ENCODE measurements at regions not wholly inside any gene's neighbourhood (a gene's known extent, or its start where the extent isn't known, plus 50 kb on each side); places are given as distances from the start of the nearest gene placed in this dataset.
"Not testable (repeated sequence)": the region's sequence is repeated elsewhere in the genome, so short reads cannot be mapped to it uniquely, and the experiment has no call there.

DNA sequence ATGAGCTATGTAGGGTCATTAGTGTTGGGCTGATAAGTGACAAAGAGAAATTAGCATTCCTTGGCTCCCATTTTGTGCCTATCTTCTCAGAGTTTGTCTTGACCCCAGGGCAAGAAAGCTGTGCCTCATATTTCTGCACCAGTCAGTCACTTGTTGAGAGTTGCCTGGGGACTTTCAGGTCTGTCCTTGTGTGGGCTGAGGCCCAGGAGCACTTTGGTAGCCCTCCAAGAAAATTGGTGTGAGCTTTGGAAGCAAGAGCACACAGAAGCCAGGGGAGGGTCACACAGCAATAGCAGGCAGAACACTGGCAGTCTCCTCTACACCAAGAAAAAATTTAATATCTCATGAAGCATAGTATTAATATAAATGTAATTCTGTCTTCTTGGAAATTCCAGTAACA lies 239.9 kb downstream of the NPR3 start:
- intact Hi-C loops (cut with micrococcal nuclease) = no loop called here

DNA sequence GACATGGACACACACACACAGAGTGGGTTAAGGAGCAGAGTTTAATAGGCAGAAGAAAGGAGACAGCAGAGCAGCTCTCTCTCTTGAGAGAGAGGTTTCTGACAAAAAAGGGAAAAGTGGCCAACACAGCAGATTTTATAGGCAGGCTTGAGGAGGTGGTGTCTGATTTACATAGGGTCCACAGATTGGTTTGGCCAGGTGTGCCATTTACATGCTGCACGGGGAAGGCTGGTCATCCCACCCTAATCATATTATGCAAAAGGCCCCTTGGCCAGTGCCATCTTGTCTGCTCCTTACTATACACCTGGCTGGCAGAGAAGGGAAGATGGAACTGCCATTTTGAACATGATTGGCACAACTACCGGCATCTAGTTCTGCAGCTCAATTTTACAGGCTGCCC lies 240.8 kb downstream of the NPR3 start:
- intact Hi-C loops (cut with micrococcal nuclease) = no loop called here
- no peak overlapping the region for H3K27ac Mint-ChIP-seq
- no peaks in the 10 kb centered on the region for H3K9me3 Mint-ChIP-seq
- H3K4me1 Mint-ChIP-seq = no peaks in the 10 kb centered on the region
- ATAC-seq = no peak
- Histone ChIP-seq H3K27ac (ENCODE audit: low read length) (no peak overlapping the region), H3K9me3 (ENCODE audit: control insufficient read depth, insufficient read depth, low read length) (no peaks in the 10 kb centered on the region), H3K27me3 (ENCODE audit: control insufficient read depth, insufficient read depth, low read length) (no peaks in the 10 kb centered on the region), H3K4me3 (ENCODE audit: low read length) (no peak overlapping the region), H3K36me3 (ENCODE audit: control insufficient read depth, insufficient read depth, low read length) (no peaks in the 10 kb centered on the region), H3K4me1 (ENCODE audit: control insufficient read depth, insufficient read depth, low read length) (no peaks in the 10 kb centered on the region)
- no peaks in the 10 kb centered on the region for H3K36me3 Mint-ChIP-seq
- WGBS (ENCODE audit: insufficient coverage) = 89% methylated on average over 2 of the region's 2 CpGs
- no peak overlapping the region for H3K4me3 Mint-ChIP-seq
- H3K27me3 Mint-ChIP-seq (ENCODE audit: low read depth in 2 of 2) = peaks cover 0 to 8% of the 10 kb centered on the region in 2 donors
- TF ChIP-seq, protein P1, sequence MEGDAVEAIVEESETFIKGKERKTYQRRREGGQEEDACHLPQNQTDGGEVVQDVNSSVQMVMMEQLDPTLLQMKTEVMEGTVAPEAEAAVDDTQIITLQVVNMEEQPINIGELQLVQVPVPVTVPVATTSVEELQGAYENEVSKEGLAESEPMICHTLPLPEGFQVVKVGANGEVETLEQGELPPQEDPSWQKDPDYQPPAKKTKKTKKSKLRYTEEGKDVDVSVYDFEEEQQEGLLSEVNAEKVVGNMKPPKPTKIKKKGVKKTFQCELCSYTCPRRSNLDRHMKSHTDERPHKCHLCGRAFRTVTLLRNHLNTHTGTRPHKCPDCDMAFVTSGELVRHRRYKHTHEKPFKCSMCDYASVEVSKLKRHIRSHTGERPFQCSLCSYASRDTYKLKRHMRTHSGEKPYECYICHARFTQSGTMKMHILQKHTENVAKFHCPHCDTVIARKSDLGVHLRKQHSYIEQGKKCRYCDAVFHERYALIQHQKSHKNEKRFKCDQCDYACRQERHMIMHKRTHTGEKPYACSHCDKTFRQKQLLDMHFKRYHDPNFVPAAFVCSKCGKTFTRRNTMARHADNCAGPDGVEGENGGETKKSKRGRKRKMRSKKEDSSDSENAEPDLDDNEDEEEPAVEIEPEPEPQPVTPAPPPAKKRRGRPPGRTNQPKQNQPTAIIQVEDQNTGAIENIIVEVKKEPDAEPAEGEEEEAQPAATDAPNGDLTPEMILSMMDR (IDR thresholded peaks at IDR 0.05) = no peak
- DNase-seq = no peak

More for the DNA sequence above, 239.9 kb downstream of the NPR3 start:
- Mint-ChIP-seq H3K4me3 (no peak overlapping the region), H3K27ac (no peak overlapping the region), H3K9me3 (no peaks in the 10 kb centered on the region), H3K36me3 (no peaks in the 10 kb centered on the region), H3K4me1 (no peaks in the 10 kb centered on the region), H3K27me3 (ENCODE audit: low read depth in 2 of 2) (peaks cover 0 to 8% of the 10 kb centered on the region in 2 donors)
- H3K27me3 ChIP-seq (ENCODE audit: control insufficient read depth, insufficient read depth, low read length) = no peaks in the 10 kb centered on the region
- no peak overlapping the region for H3K27ac ChIP-seq (ENCODE audit: low read length)
- H3K9me3 ChIP-seq (ENCODE audit: control insufficient read depth, insufficient read depth, low read length) = no peaks in the 10 kb centered on the region
- no peak overlapping the region for H3K4me3 ChIP-seq (ENCODE audit: low read length)
- ATAC-seq = no peak
- DNase-seq = no peak
- no peaks in the 10 kb centered on the region for H3K36me3 ChIP-seq (ENCODE audit: control insufficient read depth, insufficient read depth, low read length)
- H3K4me1 ChIP-seq (ENCODE audit: control insufficient read depth, insufficient read depth, low read length) = no peaks in the 10 kb centered on the region
- TF ChIP-seq, protein P1 (IDR thresholded peaks at IDR 0.05) = no peak

DNA sequence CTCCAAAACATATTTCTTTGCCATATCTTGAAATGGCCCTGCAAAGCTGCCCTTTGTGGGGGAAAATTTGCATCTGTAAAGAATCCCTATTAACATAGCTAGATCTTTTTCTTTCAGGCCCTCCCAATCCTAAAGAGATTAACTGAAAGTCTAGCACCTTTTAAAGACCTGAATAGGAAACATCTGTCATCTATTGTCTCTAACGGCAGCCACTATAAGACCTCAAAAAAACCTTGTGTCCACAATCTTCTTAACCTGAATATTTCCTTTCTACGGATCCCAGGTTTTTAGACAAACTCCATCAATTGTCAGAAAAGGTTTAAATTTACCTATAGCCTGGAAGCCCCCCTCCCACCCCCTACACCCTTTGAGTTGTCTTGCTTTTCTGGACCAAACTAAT lies 241.3 kb downstream of the NPR3 start:
- H3K9me3 ChIP-seq (ENCODE audit: control insufficient read depth, insufficient read depth, low read length); H3K27ac ChIP-seq (ENCODE audit: low read length); H3K4me1 Mint-ChIP-seq; H3K4me1 ChIP-seq (ENCODE audit: control insufficient read depth, insufficient read depth, low read length); H3K27me3 ChIP-seq (ENCODE audit: control insufficient read depth, insufficient read depth, low read length); H3K27me3 Mint-ChIP-seq (ENCODE audit: low read depth in 2 of 2); H3K4me3 ChIP-seq (ENCODE audit: low read length); H3K9me3 Mint-ChIP-seq; H3K27ac Mint-ChIP-seq; intact Hi-C loops (cut with micrococcal nuclease); H3K36me3 Mint-ChIP-seq; H3K4me3 Mint-ChIP-seq; H3K36me3 ChIP-seq (ENCODE audit: control insufficient read depth, insufficient read depth, low read length); ATAC-seq; DNase-seq: not testable (repeated sequence)
- 11% methylated on average over 2 of the region's 2 CpGs for WGBS (ENCODE audit: insufficient coverage)

DNA sequence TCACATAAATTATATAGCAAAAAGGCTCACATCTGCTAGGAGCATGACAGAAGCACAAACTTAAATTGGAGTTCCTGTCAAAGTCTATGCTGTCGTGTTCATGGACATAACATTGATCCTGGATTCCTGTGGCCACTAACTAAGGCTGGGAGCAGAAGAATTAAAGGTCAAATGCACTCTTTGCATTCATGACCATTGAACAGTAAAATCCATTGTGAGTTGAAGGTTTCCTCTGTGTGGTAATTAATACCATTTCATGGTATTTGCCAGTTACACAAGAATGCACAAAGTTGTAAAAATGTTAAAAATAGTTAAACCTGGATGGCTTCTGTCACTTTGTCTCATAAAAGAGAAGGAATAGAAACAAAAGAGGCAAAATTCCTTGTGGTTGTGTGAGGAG lies 242.6 kb downstream of the NPR3 start:
- intact Hi-C loops (cut with micrococcal nuclease) = no loop called here
- H3K4me3 Mint-ChIP-seq = no peak overlapping the region
- H3K9me3 ChIP-seq (ENCODE audit: control insufficient read depth, insufficient read depth, low read length) = no peaks in the 10 kb centered on the region
- H3K27ac Mint-ChIP-seq = no peak overlapping the region
- DNase-seq (no peak), ATAC-seq (no peak)
- no peak overlapping the region for H3K4me3 ChIP-seq (ENCODE audit: low read length)
- 93% methylated on average over 1 of the region's 1 CpG for WGBS (ENCODE audit: insufficient coverage)
- peaks cover 5 to 6% of the 10 kb centered on the region in 2 donors for H3K9me3 Mint-ChIP-seq
- no peak overlapping the region for H3K27ac ChIP-seq (ENCODE audit: low read length)
- no peaks in the 10 kb centered on the region for H3K36me3 Mint-ChIP-seq
- no peaks in the 10 kb centered on the region for H3K27me3 ChIP-seq (ENCODE audit: control insufficient read depth, insufficient read depth, low read length)
- no peaks in the 10 kb centered on the region for H3K36me3 ChIP-seq (ENCODE audit: control insufficient read depth, insufficient read depth, low read length)
- TF ChIP-seq, protein P1 (IDR thresholded peaks at IDR 0.05) = no peak
- peaks cover 0 to 8% of the 10 kb centered on the region in 2 donors for H3K27me3 Mint-ChIP-seq (ENCODE audit: low read depth in 2 of 2)
- no peaks in the 10 kb centered on the region for H3K4me1 Mint-ChIP-seq
- H3K4me1 ChIP-seq (ENCODE audit: control insufficient read depth, insufficient read depth, low read length) = no peaks in the 10 kb centered on the region

All from natural killer cell (primary cell).